ENCODE measurements at regions not wholly inside any gene's neighbourhood (a gene's known extent, or its start where the extent isn't known, plus 50 kb on each side); places are given as distances from the start of the nearest gene placed in this dataset.

DNA sequence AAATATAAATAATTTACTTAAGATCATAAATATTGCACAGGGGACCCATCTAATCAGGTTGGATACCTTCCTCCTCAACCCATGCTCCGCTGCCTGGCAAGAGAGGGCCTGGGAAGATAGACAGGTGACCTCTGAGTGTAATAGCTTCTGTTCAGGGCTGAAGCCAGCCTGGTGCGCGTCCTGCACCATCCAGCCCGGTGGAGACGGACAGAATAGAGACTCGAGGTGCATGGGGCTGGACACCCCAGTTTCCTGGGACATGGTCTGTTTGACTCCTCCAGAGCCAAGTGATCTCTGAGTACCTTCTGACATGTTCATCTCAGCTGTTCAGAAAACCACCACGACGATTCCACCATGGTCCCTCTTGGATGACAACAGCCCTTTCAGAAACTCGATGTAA lies 209.3 kb upstream of the MYT1L start:
- TF ChIP-seq, protein P1, sequence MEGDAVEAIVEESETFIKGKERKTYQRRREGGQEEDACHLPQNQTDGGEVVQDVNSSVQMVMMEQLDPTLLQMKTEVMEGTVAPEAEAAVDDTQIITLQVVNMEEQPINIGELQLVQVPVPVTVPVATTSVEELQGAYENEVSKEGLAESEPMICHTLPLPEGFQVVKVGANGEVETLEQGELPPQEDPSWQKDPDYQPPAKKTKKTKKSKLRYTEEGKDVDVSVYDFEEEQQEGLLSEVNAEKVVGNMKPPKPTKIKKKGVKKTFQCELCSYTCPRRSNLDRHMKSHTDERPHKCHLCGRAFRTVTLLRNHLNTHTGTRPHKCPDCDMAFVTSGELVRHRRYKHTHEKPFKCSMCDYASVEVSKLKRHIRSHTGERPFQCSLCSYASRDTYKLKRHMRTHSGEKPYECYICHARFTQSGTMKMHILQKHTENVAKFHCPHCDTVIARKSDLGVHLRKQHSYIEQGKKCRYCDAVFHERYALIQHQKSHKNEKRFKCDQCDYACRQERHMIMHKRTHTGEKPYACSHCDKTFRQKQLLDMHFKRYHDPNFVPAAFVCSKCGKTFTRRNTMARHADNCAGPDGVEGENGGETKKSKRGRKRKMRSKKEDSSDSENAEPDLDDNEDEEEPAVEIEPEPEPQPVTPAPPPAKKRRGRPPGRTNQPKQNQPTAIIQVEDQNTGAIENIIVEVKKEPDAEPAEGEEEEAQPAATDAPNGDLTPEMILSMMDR (IDR thresholded peaks at IDR 0.05) = no peak
- no peak for TF ChIP-seq POLR2A (IDR thresholded peaks at IDR 0.05)
- TF ChIP-seq POLR2AphosphoS5 (IDR thresholded peaks at IDR 0.05) = no peak
- TF ChIP-seq EP300 (IDR thresholded peaks at IDR 0.05) = no peak
